ENCODE measurements at regions not wholly inside any gene's neighbourhood (a gene's known extent, or its start where the extent isn't known, plus 50 kb on each side); places are given as distances from the start of the nearest gene placed in this dataset.

- no peak overlapping the region for H3K4me2 ChIP-seq
- no peaks in the 10 kb centered on the region for H4K20me1 ChIP-seq
- H3K4me1 ChIP-seq: no peaks in the 10 kb centered on the region
- H3K9me3 ChIP-seq: no peaks in the 10 kb centered on the region
- H3K27ac ChIP-seq: no peak overlapping the region
- H3K27me3 ChIP-seq: no peaks in the 10 kb centered on the region
- no peak overlapping the region for H3K9ac ChIP-seq
- no peak for TF ChIP-seq Cebpa-rat (IDR thresholded peaks at IDR 0.05)
- H3K4me3 ChIP-seq: no peak overlapping the region
- H3K36me3 ChIP-seq: no peaks in the 10 kb centered on the region
Measured at GRCh38 chr5:101997235-101997634, 298.8 kb downstream of the SLCO4C1 start.

GRCh38 chr5:101995585-101995984 is 300.5 kb downstream of the SLCO4C1 start:
- Histone ChIP-seq H3K4me2 (no peak overlapping the region), H3K27me3 (no peaks in the 10 kb centered on the region)

DNA sequence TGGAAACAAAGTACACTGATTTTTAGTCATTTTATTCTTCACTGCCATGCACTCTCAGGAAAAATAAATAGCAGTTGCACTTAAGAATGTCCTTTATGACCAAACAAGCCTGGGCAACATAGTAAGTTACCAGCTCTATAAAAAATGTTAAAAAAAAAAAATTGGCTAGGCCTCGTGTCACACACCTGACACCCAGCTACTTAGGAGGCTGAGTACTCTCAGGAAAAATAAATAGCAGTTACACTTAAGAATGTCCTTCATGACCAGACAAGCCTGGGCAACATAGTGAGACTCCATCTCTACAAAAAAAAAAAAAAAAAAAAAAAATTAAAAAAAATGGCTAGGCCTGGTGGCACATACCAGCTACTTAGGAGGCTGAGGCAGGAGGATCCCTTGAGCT is 304.6 kb downstream of the SLCO4C1 start:
- no peak overlapping the region for H3K4me3 ChIP-seq
- H4K20me1 ChIP-seq: no peaks in the 10 kb centered on the region
- H3K4me2 ChIP-seq: no peak overlapping the region
- H3K9ac ChIP-seq: no peak overlapping the region
- H3K36me3 ChIP-seq: no peaks in the 10 kb centered on the region
- no peak for TF ChIP-seq Cebpa-rat (IDR thresholded peaks at IDR 0.05)
- no peaks in the 10 kb centered on the region for H3K9me3 ChIP-seq
- no peak overlapping the region for H3K27ac ChIP-seq
- H3K4me1 ChIP-seq: no peaks in the 10 kb centered on the region
- no peaks in the 10 kb centered on the region for H3K27me3 ChIP-seq

More at GRCh38 chr5:101995585-101995984, 300.5 kb downstream of the SLCO4C1 start:
- Histone ChIP-seq H4K20me1 (no peaks in the 10 kb centered on the region), H3K9me3 (no peaks in the 10 kb centered on the region), H3K9ac (no peak overlapping the region), H3K36me3 (no peaks in the 10 kb centered on the region), H3K27ac (no peak overlapping the region), H3K4me3 (no peak overlapping the region), H3K4me1 (no peaks in the 10 kb centered on the region)
- no peak for TF ChIP-seq Cebpa-rat (IDR thresholded peaks at IDR 0.05)

DNA sequence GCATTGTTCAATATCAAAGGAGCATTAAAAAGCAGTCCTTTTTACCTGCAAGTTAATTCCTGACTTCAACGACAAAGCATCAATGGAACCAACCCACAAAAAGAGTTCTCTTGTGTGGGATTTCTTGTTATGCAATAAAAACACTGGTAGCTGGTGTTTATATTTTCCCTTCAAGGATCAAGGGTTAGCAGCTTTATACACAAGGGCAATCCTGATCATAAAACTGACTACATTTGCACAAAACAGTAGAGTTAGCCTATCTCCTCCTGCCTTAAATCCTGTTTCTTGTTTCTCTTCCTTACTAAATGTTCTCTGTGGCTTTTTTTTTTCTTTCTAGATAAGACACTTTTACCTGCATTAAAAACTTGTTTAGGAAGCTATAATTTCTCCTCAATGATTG is 306.4 kb downstream of the SLCO4C1 start:
- no peak overlapping the region for H3K4me3 ChIP-seq
- no peak for TF ChIP-seq Cebpa-rat (IDR thresholded peaks at IDR 0.05)
- no peaks in the 10 kb centered on the region for H3K9me3 ChIP-seq
- H3K27me3 ChIP-seq: no peaks in the 10 kb centered on the region
- H3K4me1 ChIP-seq: no peaks in the 10 kb centered on the region
- H3K27ac ChIP-seq: no peak overlapping the region
- H4K20me1 ChIP-seq: no peaks in the 10 kb centered on the region
- no peaks in the 10 kb centered on the region for H3K36me3 ChIP-seq
- H3K4me2 ChIP-seq: no peak overlapping the region
- no peak overlapping the region for H3K9ac ChIP-seq

GRCh38 chr5:101977729-101978345 is 318.2 kb downstream of the SLCO4C1 start:
- H3K4me1 ChIP-seq: no peaks in the 10 kb centered on the region
- no peaks in the 10 kb centered on the region for H3K36me3 ChIP-seq
- no peak overlapping the region for H3K4me3 ChIP-seq
- H3K27me3 ChIP-seq: no peaks in the 10 kb centered on the region
- no peak overlapping the region for H3K27ac ChIP-seq
- no peaks in the 10 kb centered on the region for H3K9me3 ChIP-seq
- H4K20me1 ChIP-seq: no peaks in the 10 kb centered on the region
- TF ChIP-seq Cebpa-rat (IDR thresholded peaks at IDR 0.05): no peak
- H3K9ac ChIP-seq: no peak overlapping the region
- no peak overlapping the region for H3K4me2 ChIP-seq

- no peak overlapping the region for H3K27ac ChIP-seq
- H4K20me1 ChIP-seq: no peaks in the 10 kb centered on the region
- no peaks in the 10 kb centered on the region for H3K9me3 ChIP-seq
- H3K4me3 ChIP-seq: no peak overlapping the region
- TF ChIP-seq Cebpa-rat (IDR thresholded peaks at IDR 0.05): no peak
- H3K4me2 ChIP-seq: no peak overlapping the region
- H3K4me1 ChIP-seq: no peaks in the 10 kb centered on the region
- no peaks in the 10 kb centered on the region for H3K27me3 ChIP-seq
- H3K36me3 ChIP-seq: no peaks in the 10 kb centered on the region
- H3K9ac ChIP-seq: no peak overlapping the region
Measured at GRCh38 chr5:101976933-101977332, 319.2 kb downstream of the SLCO4C1 start.

- no peak overlapping the region for H3K27ac ChIP-seq
- no peak overlapping the region for H3K4me3 ChIP-seq
- no peaks in the 10 kb centered on the region for H3K27me3 ChIP-seq
- no peak overlapping the region for H3K9ac ChIP-seq
- H3K36me3 ChIP-seq: no peaks in the 10 kb centered on the region
- H4K20me1 ChIP-seq: no peaks in the 10 kb centered on the region
- H3K4me1 ChIP-seq: no peaks in the 10 kb centered on the region
- no peak overlapping the region for H3K4me2 ChIP-seq
- TF ChIP-seq Cebpa-rat (IDR thresholded peaks at IDR 0.05): no peak
- H3K9me3 ChIP-seq: no peaks in the 10 kb centered on the region
Measured at GRCh38 chr5:101969742-101970141, 326.3 kb downstream of the SLCO4C1 start.

- no peaks in the 10 kb centered on the region for H4K20me1 ChIP-seq
- no peak overlapping the region for H3K4me3 ChIP-seq
- H3K4me1 ChIP-seq: no peaks in the 10 kb centered on the region
- H3K27ac ChIP-seq: no peak overlapping the region
- H3K4me2 ChIP-seq: no peak overlapping the region
- H3K9ac ChIP-seq: no peak overlapping the region
- TF ChIP-seq Cebpa-rat (IDR thresholded peaks at IDR 0.05): no peak
- H3K36me3 ChIP-seq: no peaks in the 10 kb centered on the region
- H3K9me3 ChIP-seq: no peaks in the 10 kb centered on the region
- H3K27me3 ChIP-seq: no peaks in the 10 kb centered on the region
Measured at GRCh38 chr5:101966476-101966875, 329.6 kb downstream of the SLCO4C1 start.

- Histone ChIP-seq H3K4me3 (no peak overlapping the region), H3K27ac (no peak overlapping the region), H3K27me3 (no peaks in the 10 kb centered on the region), H3K4me1 (peaks cover 5% of the 10 kb centered on the region; the same call in 1 of the 2 replicates), H3K9ac (no peak overlapping the region), H3K4me2 (no peak overlapping the region), H4K20me1 (no peaks in the 10 kb centered on the region), H3K36me3 (no peaks in the 10 kb centered on the region), H3K9me3 (no peaks in the 10 kb centered on the region)
- TF ChIP-seq Cebpa-rat (IDR thresholded peaks at IDR 0.05): no peak
Measured at GRCh38 chr5:101955891-101956290, 340.2 kb downstream of the SLCO4C1 start.

GRCh38 chr5:101950019-101950418 is 346.1 kb downstream of the SLCO4C1 start:
- H3K9ac ChIP-seq: no peak overlapping the region
- H3K27me3 ChIP-seq: no peaks in the 10 kb centered on the region
- no peaks in the 10 kb centered on the region for H3K9me3 ChIP-seq
- no peak overlapping the region for H3K27ac ChIP-seq
- no peaks in the 10 kb centered on the region for H3K36me3 ChIP-seq
- H3K4me1 ChIP-seq: no peaks in the 10 kb centered on the region
- H4K20me1 ChIP-seq: no peaks in the 10 kb centered on the region
- no peak overlapping the region for H3K4me2 ChIP-seq
- no peak overlapping the region for H3K4me3 ChIP-seq
- no peak for TF ChIP-seq Cebpa-rat (IDR thresholded peaks at IDR 0.05)

- H3K27ac ChIP-seq: no peak overlapping the region
- TF ChIP-seq Cebpa-rat (IDR thresholded peaks at IDR 0.05): no peak
- H3K9me3 ChIP-seq: 0 out of 2 replicates have a peak, but pooled peaks cover 5% of the 10 kb centered on the region
- H3K4me2 ChIP-seq: no peak overlapping the region
- no peaks in the 10 kb centered on the region for H3K27me3 ChIP-seq
- H3K4me1 ChIP-seq: peaks cover 6% of the 10 kb centered on the region
- no peaks in the 10 kb centered on the region for H3K36me3 ChIP-seq
- no peak overlapping the region for H3K4me3 ChIP-seq
- no peak overlapping the region for H3K9ac ChIP-seq
- no peaks in the 10 kb centered on the region for H4K20me1 ChIP-seq
Measured at GRCh38 chr5:101948615-101949014, 347.5 kb downstream of the SLCO4C1 start.

Data from BLaER1 (cell line).